ENCODE measurements at regions not wholly inside any gene's neighbourhood (a gene's known extent, or its start where the extent isn't known, plus 50 kb on each side); places are given as distances from the start of the nearest gene placed in this dataset.

GRCh38 chr18:62450175-62450545 is 72.7 kb upstream of the ZCCHC2 start:
- Histone ChIP-seq H4K20me1 (replicated peaks; ENCODE audit: insufficient read depth) (no peaks in the 10 kb centered on the region), H3K27me3 (ENCODE audit: insufficient read depth) (no peaks in the 10 kb centered on the region), H2AFZ (peak overlapping the region; percentile 91), H3K36me3 (ENCODE audit: insufficient read depth) (no peaks in the 10 kb centered on the region), H3K4me3 (no peak overlapping the region), H3F3A (replicated peaks; ENCODE audit: low read depth) (no peaks in the 10 kb centered on the region), H3K4me1 (ENCODE audit: insufficient read depth) (peaks cover 27% of the 10 kb centered on the region), H3K4me2 (no peak overlapping the region), H3K27ac (ENCODE audit: low read depth) (no peak overlapping the region), H3K9me2 (ENCODE audit: insufficient read depth) (no peaks in the 10 kb centered on the region), H3K79me2 (replicated peaks; ENCODE audit: insufficient read depth) (no peaks in the 10 kb centered on the region)
- ATAC-seq (peak; percentile 24; the same call in 2 of the 3 replicates), DNase-seq (ENCODE audit: low spot score) (no peak)
- Mint-ChIP-seq H3K27me3 (ENCODE audit: insufficient read depth, low read depth, poor library complexity) (peaks cover 5% of the 10 kb centered on the region), H3K36me3 (ENCODE audit: low read depth) (no peaks in the 10 kb centered on the region), H3K27ac (no peak overlapping the region), H3K4me3 (no peak overlapping the region), H3K4me1 (peaks cover 25% of the 10 kb centered on the region), H3K9me3 (no peaks in the 10 kb centered on the region)
- TF ChIP-seq ZNF331 (CRISPR knock-in tag; IDR thresholded peaks at IDR 0.05; ENCODE audit: low read depth) (no peak), POLR2AphosphoS5 (IDR thresholded peaks at IDR 0.05; ENCODE audit: low read depth) (no peak), REST (IDR thresholded peaks at IDR 0.05; ENCODE audit: unreplicated experiment) (no peak), EZH2phosphoT487 (IDR thresholded peaks at IDR 0.05; ENCODE audit: unreplicated experiment) (no peak), EZH2 (IDR thresholded peaks at IDR 0.05; ENCODE audit: low read depth, unreplicated experiment) (no peak), JUNB (IDR thresholded peaks at IDR 0.05; ENCODE audit: unreplicated experiment) (no peak), ZNF114 (CRISPR knock-in tag; IDR thresholded peaks at IDR 0.05) (no peak)

GRCh38 chr18:62450546-62451410 is 72.0 kb upstream of the ZCCHC2 start:
- Histone ChIP-seq H3K27me3 (ENCODE audit: insufficient read depth) (no peaks in the 10 kb centered on the region), H3K4me1 (ENCODE audit: insufficient read depth) (peaks cover 21% of the 10 kb centered on the region), H3K27ac (ENCODE audit: low read depth) (no peak overlapping the region), H2AFZ (peak overlapping the region; percentile 91), H3F3A (replicated peaks; ENCODE audit: low read depth) (no peaks in the 10 kb centered on the region), H3K4me2 (no peak overlapping the region), H4K20me1 (replicated peaks; ENCODE audit: insufficient read depth) (no peaks in the 10 kb centered on the region), H3K4me3 (no peak overlapping the region), H3K79me2 (replicated peaks; ENCODE audit: insufficient read depth) (no peaks in the 10 kb centered on the region), H3K36me3 (ENCODE audit: insufficient read depth) (no peaks in the 10 kb centered on the region), H3K9me2 (ENCODE audit: insufficient read depth) (no peaks in the 10 kb centered on the region)
- Mint-ChIP-seq H3K27me3 (ENCODE audit: insufficient read depth, low read depth, poor library complexity) (peaks cover 5% of the 10 kb centered on the region), H3K36me3 (ENCODE audit: low read depth) (no peaks in the 10 kb centered on the region), H3K9me3 (no peaks in the 10 kb centered on the region), H3K27ac (peak overlapping the region; percentile 51; the same call in 1 of the 2 replicates), H3K4me3 (no peak overlapping the region), H3K4me1 (peaks cover 19% of the 10 kb centered on the region)
- ATAC-seq, result peak; percentile 28; the same call in 2 of the 3 replicates
- no peak for DNase-seq (ENCODE audit: low spot score)
- TF ChIP-seq ZNF462 (CRISPR knock-in tag; IDR thresholded peaks at IDR 0.05) (no peak), ZNF114 (CRISPR knock-in tag; IDR thresholded peaks at IDR 0.05) (no peak), NANOG (IDR thresholded peaks at IDR 0.05; ENCODE audit: borderline replicate concordance) (no peak), ETS1 (IDR thresholded peaks at IDR 0.05) (no peak), EZH2phosphoT487 (IDR thresholded peaks at IDR 0.05; ENCODE audit: unreplicated experiment) (no peak), POLR2AphosphoS5 (IDR thresholded peaks at IDR 0.05; ENCODE audit: low read depth) (no peak)
